GM20000 (cell line): ENCODE measurements at regions not wholly inside any gene's neighbourhood (a gene's known extent, or its start where the extent isn't known, plus 50 kb on each side); places are given as distances from the start of the nearest gene placed in this dataset.

Source experiments
- DNase-seq: peaks from one replicate; pipeline ENCODE4 v3.0.0; 2012; ENCODE audit warnings: low spot score
- CTCF ChIP-seq: IDR thresholded peaks from 2 replicates; pipeline ENCODE4 v1.5.1; 2012; ENCODE audit warnings: mild to moderate bottlenecking, control low read depth; ENCODE audit errors: extremely low read depth, missing control alignments

- no peak for TF ChIP-seq CTCF
- no peak for DNase-seq
Measured at GRCh38 chr20:20864351-20865096, 152.1 kb upstream of the RALGAPA2 start.

GRCh38 chr20:20860078-20860806 lies 147.8 kb upstream of the RALGAPA2 start:
- DNase-seq: peak; percentile 79
- peak; percentile 87 for TF ChIP-seq CTCF

GRCh38 chr20:20859510-20859909 lies 147.1 kb upstream of the RALGAPA2 start:
- TF ChIP-seq CTCF: no peak
- DNase-seq: no peak

- TF ChIP-seq CTCF: no peak
Measured at GRCh38 chr20:20856956-20857355, 144.5 kb upstream of the RALGAPA2 start.

GRCh38 chr20:20856306-20856705 lies 143.9 kb upstream of the RALGAPA2 start:
- TF ChIP-seq CTCF: no peak
- no peak for DNase-seq

More at GRCh38 chr20:20856956-20857355, 144.5 kb upstream of the RALGAPA2 start:
- DNase-seq: no peak

GRCh38 chr20:20851385-20851784 lies 138.9 kb upstream of the RALGAPA2 start:
- no peak for TF ChIP-seq CTCF

GRCh38 chr20:20850407-20850806 lies 138.0 kb upstream of the RALGAPA2 start:
- DNase-seq: no peak
- no peak for TF ChIP-seq CTCF

More at GRCh38 chr20:20851385-20851784, 138.9 kb upstream of the RALGAPA2 start:
- DNase-seq: no peak
